Mammary epithelial cell (primary cell): ENCODE measurements at regions not wholly inside any gene's neighbourhood (a gene's known extent, or its start where the extent isn't known, plus 50 kb on each side); places are given as distances from the start of the nearest gene placed in this dataset.

Experiments
- EZH2 ChIP-seq: IDR thresholded peaks from 2 replicates; pipeline ENCODE4 v1.6.1; 2012; ENCODE audit warnings: low read length, inconsistent platforms, borderline replicate concordance
- TF ChIP-seq, protein P1 (sequence below), 2 donors: IDR thresholded peaks in 1 of 2; conservative IDR thresholded peaks in 1 of 2; 2 replicates each; pipeline ENCODE4 v1.5.1; 2011 to 2012; ENCODE audit warnings: inconsistent platforms in 2 of 2, low read length in 2 of 2, mild to moderate bottlenecking in 2 of 2, control low read depth in 1 of 2, low read depth in 1 of 2; ENCODE audit not compliant: insufficient read depth in 1 of 2; ENCODE audit errors: extremely low read depth in 1 of 2

DNA sequence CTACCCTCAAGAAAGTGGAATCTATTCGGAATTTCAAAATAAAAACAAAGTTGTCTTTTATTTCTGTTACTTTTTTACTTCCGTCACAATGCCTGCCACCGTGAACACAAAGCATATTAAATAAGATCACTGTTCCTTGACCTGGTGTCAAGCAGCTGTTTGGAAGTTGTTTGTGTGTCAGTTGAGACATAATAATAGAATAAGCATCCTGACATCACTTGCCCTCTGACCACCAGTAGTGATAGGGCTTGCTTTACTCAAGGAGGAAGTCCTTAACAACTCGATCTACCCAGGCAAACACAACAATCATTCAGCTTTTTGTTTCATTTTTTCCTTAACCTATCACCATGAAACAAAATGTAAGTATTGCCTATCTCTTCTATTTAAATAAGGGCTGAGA is 454.4 kb upstream of the RASGRP1 start:
- TF ChIP-seq, protein P1, sequence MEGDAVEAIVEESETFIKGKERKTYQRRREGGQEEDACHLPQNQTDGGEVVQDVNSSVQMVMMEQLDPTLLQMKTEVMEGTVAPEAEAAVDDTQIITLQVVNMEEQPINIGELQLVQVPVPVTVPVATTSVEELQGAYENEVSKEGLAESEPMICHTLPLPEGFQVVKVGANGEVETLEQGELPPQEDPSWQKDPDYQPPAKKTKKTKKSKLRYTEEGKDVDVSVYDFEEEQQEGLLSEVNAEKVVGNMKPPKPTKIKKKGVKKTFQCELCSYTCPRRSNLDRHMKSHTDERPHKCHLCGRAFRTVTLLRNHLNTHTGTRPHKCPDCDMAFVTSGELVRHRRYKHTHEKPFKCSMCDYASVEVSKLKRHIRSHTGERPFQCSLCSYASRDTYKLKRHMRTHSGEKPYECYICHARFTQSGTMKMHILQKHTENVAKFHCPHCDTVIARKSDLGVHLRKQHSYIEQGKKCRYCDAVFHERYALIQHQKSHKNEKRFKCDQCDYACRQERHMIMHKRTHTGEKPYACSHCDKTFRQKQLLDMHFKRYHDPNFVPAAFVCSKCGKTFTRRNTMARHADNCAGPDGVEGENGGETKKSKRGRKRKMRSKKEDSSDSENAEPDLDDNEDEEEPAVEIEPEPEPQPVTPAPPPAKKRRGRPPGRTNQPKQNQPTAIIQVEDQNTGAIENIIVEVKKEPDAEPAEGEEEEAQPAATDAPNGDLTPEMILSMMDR (conservative IDR thresholded peaks at IDR 0.05 in 1 of 2, IDR thresholded peaks at IDR 0.05 in 1 of 2; ENCODE audit: extremely low read depth in 1 of 2, insufficient read depth in 1 of 2, low read depth in 1 of 2, low read length in 2 of 2), result no peak
- TF ChIP-seq EZH2, result no peak
